Activated B cell treated with CpG ODN at 0.5 μM for 24 hours (primary cell): ENCODE measurements at regions not wholly inside any gene's neighbourhood (a gene's known extent, or its start where the extent isn't known, plus 50 kb on each side); places are given as distances from the start of the nearest gene placed in this dataset.
"Not testable (repeated sequence)": the region's sequence is repeated elsewhere in the genome, so short reads cannot be mapped to it uniquely, and the experiment has no call there.

Source experiments
- ATAC-seq: fragments of 200-7000 bp; cut with Tn5 transposase; one replicate; pipeline ENCODE4 v1.10.0; 2021; ENCODE audit warnings: low read depth, mild to moderate bottlenecking, moderate library complexity
- CTCF ChIA-PET: fragments of 350-600 bp; sonication (Branson Sonifier 250); formaldehyde crosslinking; loops from one replicate; lab custom pipeline; 2021; ENCODE audit warnings: antibody characterized with exemption; lab: Charles Lee
- POLR2A ChIA-PET: fragments of 350-600 bp; sonication (Branson Sonifier 250); formaldehyde crosslinking; loops from one replicate; lab custom pipeline; 2021; ENCODE audit warnings: antibody characterized with exemption; lab: Charles Lee
- DNase-seq: peaks from one replicate; pipeline ENCODE4 v3.0.0; 2022
- H3K27ac Mint-ChIP-seq: one replicate; pipeline ENCODE4 v1.8.0; 2020; ENCODE audit warnings: mixed read lengths
- H3K27me3 Mint-ChIP-seq: one replicate; pipeline ENCODE4 v1.8.0; 2021; ENCODE audit warnings: mixed read lengths
- H3K36me3 Mint-ChIP-seq: one replicate; pipeline ENCODE4 v1.8.0; 2021; ENCODE audit warnings: low read depth, mixed read lengths
- H3K4me1 Mint-ChIP-seq: one replicate; pipeline ENCODE4 v1.8.0; 2021; ENCODE audit warnings: mixed read lengths
- H3K4me3 Mint-ChIP-seq: one replicate; pipeline ENCODE4 v1.8.0; 2020; ENCODE audit warnings: mild to moderate bottlenecking, mixed read lengths
- H3K9me3 Mint-ChIP-seq: one replicate; pipeline ENCODE4 v1.8.0; 2020; ENCODE audit warnings: mixed read lengths
- intact Hi-C: fragments of 100-400 bp; cut with micrococcal nuclease; formaldehyde crosslinking; loops from one replicate; pipeline ENCODE4 v1.15.1; 2024
- TF ChIP-seq, protein P1 (sequence below): fragments of 200-600 bp; IDR thresholded peaks from one replicate; pipeline ENCODE4 v1.8.0; 2022; ENCODE audit warnings: antibody characterized with exemption, mild to moderate bottlenecking

DNA sequence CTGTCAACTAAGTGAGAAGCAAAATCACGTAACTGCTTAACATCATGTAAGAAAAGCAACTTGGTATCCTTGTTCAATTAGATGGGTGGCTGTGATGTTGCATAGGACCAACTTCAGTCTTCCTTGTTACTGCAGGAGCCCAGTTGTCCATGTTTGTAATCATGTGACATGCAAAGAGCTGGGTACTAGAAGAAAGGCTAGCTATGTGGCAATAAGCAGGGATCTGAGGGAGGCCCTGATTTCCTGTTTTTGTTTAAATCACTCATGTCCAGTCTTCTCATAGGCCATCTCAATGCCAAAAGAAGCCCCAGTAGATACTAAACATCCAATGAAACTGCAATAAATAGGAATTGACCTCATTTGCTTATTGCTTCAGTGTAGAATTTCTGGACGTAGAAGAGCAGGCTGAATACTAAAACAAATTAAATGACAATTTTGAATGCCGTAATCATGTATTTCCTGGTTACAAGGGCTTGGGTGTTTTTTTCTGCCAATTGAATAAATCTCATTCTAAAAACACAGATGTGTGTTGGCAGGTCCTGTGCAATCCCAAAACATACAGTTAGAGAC, 140.8 kb upstream of the ARHGAP20 start:
- Mint-ChIP-seq H3K36me3 (no peaks in the 10 kb centered on the region), H3K27me3 (peaks cover 13% of the 10 kb centered on the region), H3K4me3 (no peak overlapping the region), H3K27ac (no peak overlapping the region), H3K9me3 (peaks cover 2% of the 10 kb centered on the region), H3K4me1 (peaks cover 13% of the 10 kb centered on the region)
- ChIA-PET CTCF (no interaction called here), POLR2A (no interaction called here)
- no peak for DNase-seq
- TF ChIP-seq, protein P1, sequence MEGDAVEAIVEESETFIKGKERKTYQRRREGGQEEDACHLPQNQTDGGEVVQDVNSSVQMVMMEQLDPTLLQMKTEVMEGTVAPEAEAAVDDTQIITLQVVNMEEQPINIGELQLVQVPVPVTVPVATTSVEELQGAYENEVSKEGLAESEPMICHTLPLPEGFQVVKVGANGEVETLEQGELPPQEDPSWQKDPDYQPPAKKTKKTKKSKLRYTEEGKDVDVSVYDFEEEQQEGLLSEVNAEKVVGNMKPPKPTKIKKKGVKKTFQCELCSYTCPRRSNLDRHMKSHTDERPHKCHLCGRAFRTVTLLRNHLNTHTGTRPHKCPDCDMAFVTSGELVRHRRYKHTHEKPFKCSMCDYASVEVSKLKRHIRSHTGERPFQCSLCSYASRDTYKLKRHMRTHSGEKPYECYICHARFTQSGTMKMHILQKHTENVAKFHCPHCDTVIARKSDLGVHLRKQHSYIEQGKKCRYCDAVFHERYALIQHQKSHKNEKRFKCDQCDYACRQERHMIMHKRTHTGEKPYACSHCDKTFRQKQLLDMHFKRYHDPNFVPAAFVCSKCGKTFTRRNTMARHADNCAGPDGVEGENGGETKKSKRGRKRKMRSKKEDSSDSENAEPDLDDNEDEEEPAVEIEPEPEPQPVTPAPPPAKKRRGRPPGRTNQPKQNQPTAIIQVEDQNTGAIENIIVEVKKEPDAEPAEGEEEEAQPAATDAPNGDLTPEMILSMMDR, result no peak
- no peak for ATAC-seq
- intact Hi-C loops, result no loop called here

DNA sequence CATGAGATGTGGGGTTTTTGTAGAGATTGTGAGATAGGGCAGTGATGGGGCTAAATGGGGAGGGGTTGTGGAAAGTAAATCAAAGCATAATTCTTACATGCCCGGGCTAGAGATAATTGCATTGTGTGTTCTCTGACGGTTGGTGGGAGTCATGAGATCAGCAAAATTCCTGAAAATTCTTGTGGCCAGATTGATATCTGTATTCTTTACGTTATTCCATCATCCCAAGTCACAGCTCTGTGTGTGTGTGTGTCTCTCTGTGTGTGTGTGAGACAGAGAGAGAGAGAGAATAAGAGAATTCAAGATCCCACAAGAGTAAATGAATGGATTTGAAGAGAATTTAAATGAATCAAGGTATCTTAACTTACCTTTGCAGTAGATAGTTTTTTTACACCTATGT, 138.6 kb upstream of the ARHGAP20 start:
- no peak overlapping the region for H3K27ac Mint-ChIP-seq
- peaks cover 2% of the 10 kb centered on the region for H3K9me3 Mint-ChIP-seq
- no peak overlapping the region for H3K4me3 Mint-ChIP-seq
- ChIA-PET POLR2A (no interaction called here), CTCF (interaction anchor here (1.0 kb wide), 1 partner anchor 386 kb away, joined by 3 read pairs; no protein-coding TSS in a partner anchor)
- TF ChIP-seq, protein P1, result no peak
- no peak for DNase-seq
- H3K4me1 Mint-ChIP-seq, result peaks cover 2% of the 10 kb centered on the region
- no peak for ATAC-seq
- H3K36me3 Mint-ChIP-seq, result no peaks in the 10 kb centered on the region
- H3K27me3 Mint-ChIP-seq, result peaks cover 13% of the 10 kb centered on the region
- intact Hi-C loops, result no loop called here

DNA sequence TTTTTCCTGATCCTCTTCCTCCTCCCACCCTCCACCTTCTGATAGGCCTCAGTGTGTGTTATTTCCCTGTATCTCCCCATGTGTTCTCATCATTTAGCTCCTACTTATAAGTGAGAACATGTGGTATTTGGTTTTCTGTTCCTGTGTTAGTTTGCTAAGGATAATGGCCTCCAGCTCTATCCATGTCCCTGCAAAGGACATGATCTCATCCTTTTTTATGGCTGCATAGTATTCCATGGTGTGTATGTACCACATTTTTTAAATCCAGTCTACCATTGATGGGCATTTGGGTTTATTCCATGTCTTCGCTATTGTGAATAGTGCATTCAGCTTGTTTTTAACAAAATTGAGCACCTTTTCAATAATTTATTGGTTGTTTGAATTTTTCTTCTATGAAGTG, 130.8 kb upstream of the ARHGAP20 start:
- H3K27me3 Mint-ChIP-seq, H3K4me1 Mint-ChIP-seq, DNase-seq, ATAC-seq, CTCF ChIA-PET, H3K36me3 Mint-ChIP-seq, H3K27ac Mint-ChIP-seq, POLR2A ChIA-PET, H3K4me3 Mint-ChIP-seq, H3K9me3 Mint-ChIP-seq, intact Hi-C loops: not testable (repeated sequence)

DNA sequence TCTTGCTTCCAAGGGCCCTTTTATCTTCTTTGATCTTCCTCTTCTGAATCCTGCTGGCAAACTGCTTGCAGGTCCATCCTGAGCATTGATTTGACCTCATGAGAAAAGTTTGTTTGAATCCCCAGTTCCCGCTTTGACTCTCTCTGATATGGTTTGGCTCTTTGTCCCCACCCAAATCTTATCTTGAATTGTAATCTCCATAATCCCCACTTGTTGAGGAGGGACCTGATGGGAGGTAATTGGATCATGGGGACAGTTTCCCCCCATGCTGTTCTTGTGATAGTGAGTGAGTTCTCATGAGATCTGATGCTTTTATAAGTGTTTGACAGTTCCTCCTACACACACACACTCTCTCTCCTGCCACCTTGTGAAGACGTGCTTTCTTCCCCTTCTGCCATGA, 126.6 kb upstream of the ARHGAP20 start:
- H3K4me3 Mint-ChIP-seq, result no peak overlapping the region
- no peaks in the 10 kb centered on the region for H3K36me3 Mint-ChIP-seq
- no peaks in the 10 kb centered on the region for H3K27me3 Mint-ChIP-seq
- CTCF ChIA-PET, result no interaction called here
- no peak for DNase-seq
- no peak overlapping the region for H3K27ac Mint-ChIP-seq
- H3K4me1 Mint-ChIP-seq, result no peaks in the 10 kb centered on the region
- TF ChIP-seq, protein P1, result no peak
- peaks cover 3% of the 10 kb centered on the region for H3K9me3 Mint-ChIP-seq
- POLR2A ChIA-PET, result no interaction called here
- intact Hi-C loops, result no loop called here
- ATAC-seq, result no peak

DNA sequence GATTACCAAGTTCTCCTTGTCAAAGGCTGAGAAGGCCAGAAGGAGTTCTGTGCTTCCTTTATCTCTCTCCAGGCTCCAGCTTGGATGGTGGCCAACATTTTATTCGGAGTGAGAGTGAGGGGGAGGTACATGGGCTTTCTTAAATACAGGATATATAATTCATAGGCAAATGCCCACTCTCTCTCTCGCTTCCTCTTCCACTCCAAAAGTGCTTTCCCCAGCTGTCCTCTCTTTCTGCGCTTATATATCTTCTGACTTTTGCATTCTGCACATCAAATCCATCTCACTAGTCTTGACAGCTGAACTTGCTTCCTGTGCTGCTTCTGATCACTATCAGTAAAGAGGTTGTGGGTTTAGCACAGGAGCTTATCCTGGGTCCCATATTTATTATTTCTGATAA, 125.4 kb upstream of the ARHGAP20 start:
- ChIA-PET POLR2A (no interaction called here), CTCF (no interaction called here)

More for the DNA sequence above, 125.4 kb upstream of the ARHGAP20 start:
- no peak overlapping the region for H3K27ac Mint-ChIP-seq
- ATAC-seq (no peak), DNase-seq (no peak)
- intact Hi-C loops, result no loop called here
- H3K27me3 Mint-ChIP-seq, result no peaks in the 10 kb centered on the region
- H3K9me3 Mint-ChIP-seq, result peaks cover 2% of the 10 kb centered on the region
- TF ChIP-seq, protein P1, result no peak
- no peak overlapping the region for H3K4me3 Mint-ChIP-seq
- no peaks in the 10 kb centered on the region for H3K4me1 Mint-ChIP-seq
- H3K36me3 Mint-ChIP-seq, result no peaks in the 10 kb centered on the region
